ENCODE measurements at regions not wholly inside any gene's neighbourhood (a gene's known extent, or its start where the extent isn't known, plus 50 kb on each side); places are given as distances from the start of the nearest gene placed in this dataset.
"Not testable (repeated sequence)": the region's sequence is repeated elsewhere in the genome, so short reads cannot be mapped to it uniquely, and the experiment has no call there.

DNA sequence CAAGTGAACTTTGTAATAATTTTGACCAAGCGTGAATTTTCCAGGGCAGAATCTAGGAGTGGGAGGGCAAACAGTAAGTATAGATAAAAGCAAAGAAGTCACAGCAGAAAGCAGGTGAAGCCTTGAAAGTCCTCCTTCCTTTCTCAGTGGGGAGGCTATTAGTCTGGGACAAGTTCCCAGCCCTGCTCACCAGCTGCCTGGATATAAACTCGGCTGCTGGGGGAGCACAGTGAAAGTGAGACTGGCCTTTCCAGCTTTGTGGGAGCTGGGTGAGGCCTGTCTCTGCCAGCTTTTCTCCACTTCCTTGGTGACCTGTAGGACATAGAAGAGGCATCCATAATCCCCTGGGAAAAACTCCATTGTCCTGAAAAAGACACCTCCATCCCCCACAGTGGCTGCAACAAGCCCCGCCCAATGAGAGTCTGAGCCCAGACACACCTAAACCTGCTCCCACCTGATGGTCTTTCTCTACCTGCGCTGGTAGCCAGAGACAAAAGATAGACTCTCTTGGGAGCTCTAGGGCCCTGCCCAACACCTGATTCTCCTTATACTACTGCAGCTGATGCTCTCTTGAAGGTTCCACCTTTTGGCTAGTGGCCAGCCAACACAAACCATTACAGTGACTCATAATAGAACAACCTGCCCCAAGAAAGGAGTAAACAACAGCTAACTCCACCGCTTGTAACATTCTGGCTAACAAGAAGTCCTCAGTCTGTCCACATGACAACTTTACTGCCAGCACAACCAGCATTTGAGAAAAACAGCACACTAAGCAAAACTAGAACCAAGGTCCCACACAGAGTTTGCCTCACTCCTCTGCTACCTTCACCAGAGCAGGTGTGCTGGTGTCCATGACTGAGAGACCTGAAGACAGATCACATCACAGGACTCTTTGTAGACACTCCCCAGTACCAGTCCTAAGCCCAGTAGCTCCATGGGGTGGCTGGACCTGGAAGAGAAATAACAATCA lies 252.2 kb upstream of the SLITRK6 start:
- DNase-seq, result no peak

GRCh38 chr13:86038490-86038889 lies 239.3 kb upstream of the SLITRK6 start:
- DNase-seq, result no peak

- DNase-seq, result peak; percentile 79
These were observed 221.3 kb upstream of the SLITRK6 start for GRCh38 chr13:86020351-86021002.

GRCh38 chr13:86006317-86006716 lies 207.1 kb upstream of the SLITRK6 start:
- DNase-seq, result no peak

- DNase-seq, result no peak
These were observed 203.8 kb upstream of the SLITRK6 start for GRCh38 chr13:86003029-86003428.

- no peak for DNase-seq
These were observed 201.3 kb upstream of the SLITRK6 start for GRCh38 chr13:86000546-86000945.

DNA sequence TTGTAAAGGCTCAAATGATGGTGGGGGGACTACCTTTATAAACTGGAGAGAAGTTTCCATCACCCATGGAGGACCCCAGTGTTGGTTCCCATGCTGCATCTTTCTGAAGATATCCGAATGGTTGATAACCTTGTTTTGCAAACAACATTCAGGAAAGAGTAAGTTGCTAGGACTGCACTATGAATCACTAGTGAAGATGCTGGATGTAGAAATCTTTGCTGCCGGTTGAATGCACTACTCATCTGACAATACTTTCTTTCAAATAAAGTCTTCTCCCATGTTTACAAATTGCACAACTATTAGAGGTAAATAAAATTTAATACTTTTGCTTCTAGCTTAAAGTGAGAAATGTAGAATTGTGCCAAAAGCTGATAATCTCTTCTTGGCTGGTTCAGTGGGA lies 198.4 kb upstream of the SLITRK6 start:
- DNase-seq, result no peak

DNA sequence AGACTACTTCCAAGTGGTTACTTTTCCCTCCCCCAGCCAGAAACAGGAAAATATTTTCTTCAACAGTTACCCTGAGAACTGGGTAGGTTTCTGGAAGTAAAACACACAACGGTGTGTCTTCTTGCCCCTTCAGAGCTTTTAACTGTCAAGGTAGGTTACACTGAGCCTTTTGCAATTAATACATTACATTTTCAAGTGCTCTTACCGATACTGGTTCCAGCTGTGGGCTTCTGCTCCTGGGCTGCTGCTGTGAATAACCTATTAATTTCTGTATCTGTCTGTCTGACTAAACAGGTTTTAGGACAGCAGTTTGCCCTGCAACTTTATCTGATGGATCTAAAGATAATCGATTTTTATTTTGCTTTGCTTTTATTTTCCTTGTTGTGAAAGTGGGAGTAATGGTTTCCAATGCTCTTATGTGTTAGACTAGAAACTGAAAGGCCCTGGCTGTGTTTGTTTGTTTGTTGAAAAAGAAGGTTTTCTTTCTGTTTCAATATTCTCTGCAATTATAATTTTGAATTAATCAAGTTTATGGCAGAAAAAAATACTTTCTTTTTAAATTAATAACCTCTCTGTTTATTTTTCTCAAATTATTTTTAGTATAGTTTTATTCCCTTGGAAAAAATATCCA lies 196.7 kb upstream of the SLITRK6 start:
- no peak for DNase-seq

GRCh38 chr13:85993567-85993966 lies 194.3 kb upstream of the SLITRK6 start:
- DNase-seq, result no peak

- DNase-seq, result no peak
These were observed 191.2 kb upstream of the SLITRK6 start for GRCh38 chr13:85990397-85990796.

- DNase-seq, result no peak
These were observed 186.6 kb upstream of the SLITRK6 start for GRCh38 chr13:85985797-85986196.

- DNase-seq, result no peak
These were observed 182.9 kb upstream of the SLITRK6 start for GRCh38 chr13:85982102-85982501.

DNA sequence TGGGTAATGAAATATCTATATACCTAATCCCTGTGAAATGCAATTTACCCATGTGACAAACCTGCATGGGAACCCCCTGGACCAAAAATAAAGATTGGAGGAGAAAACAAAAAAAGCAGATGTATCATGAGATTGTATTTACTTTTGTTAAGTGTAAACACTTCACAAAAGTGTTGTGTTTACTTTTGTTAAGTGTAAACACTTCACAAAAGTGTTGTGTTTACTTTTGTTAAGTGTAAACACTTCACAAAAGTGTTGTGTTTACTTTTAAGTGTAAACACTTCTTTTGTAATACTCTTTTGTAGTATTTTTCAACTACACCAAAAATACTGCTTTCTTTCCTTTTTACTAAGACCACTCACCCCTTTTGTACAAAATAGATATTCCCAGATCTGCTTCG lies 181.2 kb upstream of the SLITRK6 start:
- DNase-seq, result not testable (repeated sequence)

DNA sequence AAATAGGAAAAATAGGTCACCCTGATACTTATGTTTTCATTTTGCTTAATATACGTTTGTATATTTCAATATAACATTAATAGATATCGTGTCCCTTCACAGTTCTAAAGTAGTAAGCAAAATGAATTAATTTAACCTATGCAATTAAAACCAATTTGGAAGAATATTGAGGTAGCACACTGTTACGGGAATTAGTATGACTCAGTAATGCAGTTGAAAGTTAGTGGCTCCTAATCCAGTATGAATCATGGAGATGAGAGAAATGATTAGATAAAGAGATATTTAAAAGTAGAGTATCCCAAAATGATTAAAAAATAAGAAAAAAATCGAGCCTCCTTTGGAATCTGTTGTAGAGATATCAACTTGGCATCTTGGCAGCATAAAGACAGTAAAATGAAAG lies 177.0 kb upstream of the SLITRK6 start:
- DNase-seq, result no peak

- DNase-seq, result no peak
These were observed 175.6 kb upstream of the SLITRK6 start for GRCh38 chr13:85974608-85975366.

- peak; percentile 7 for DNase-seq
These were observed 171.5 kb upstream of the SLITRK6 start for GRCh38 chr13:85970727-85971126.

- DNase-seq, result no peak
These were observed 170.1 kb upstream of the SLITRK6 start for GRCh38 chr13:85969331-85969730.

- DNase-seq, result no peak
These were observed 136.7 kb upstream of the SLITRK6 start for GRCh38 chr13:85935868-85936467.

- DNase-seq, result no peak
These were observed 130.9 kb upstream of the SLITRK6 start for GRCh38 chr13:85930108-85930507.

- no peak for DNase-seq
These were observed 111.7 kb upstream of the SLITRK6 start for GRCh38 chr13:85910962-85911361.

DNA sequence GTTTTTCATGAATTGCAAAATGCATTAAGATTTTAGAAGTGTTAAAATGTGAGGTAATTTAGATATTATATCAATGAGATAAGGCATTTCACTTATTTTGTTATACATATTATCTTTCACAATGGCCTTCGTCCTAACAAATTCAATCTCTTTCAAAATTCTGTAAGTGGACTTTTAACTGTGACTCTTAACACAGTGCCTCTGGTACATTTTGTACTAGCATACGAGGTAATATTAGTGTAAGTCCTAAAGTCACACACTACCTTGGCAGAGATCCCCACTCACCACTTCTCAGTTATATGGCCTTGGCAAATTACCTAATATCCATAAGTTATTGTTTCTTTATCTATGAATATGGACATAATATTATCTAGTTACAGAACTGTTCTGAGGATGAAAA lies 101.3 kb upstream of the SLITRK6 start:
- no peak for DNase-seq

Measured in muscle of arm (tissue), 1 donor.